GM12878 (cell line): ENCODE measurements at regions not wholly inside any gene's neighbourhood (a gene's known extent, or its start where the extent isn't known, plus 50 kb on each side); places are given as distances from the start of the nearest gene placed in this dataset.

Experiments
- ATAC-seq: fragments of 200-7000 bp; cut with Tn5 transposase; 3 replicates; pipeline ENCODE4 v1.9.1; 2020; ENCODE audit warnings: mild to moderate bottlenecking, moderate library complexity
- BruUV-seq: library from RNA; stranded (reverse); fragments of 400-500 nt; replicated peaks from 2 replicates; lab custom pipeline; 2021; lab: Mats Ljungman, UMichigan
- CTCF ChIA-PET: fragments of 300-600 bp; sonication (Branson Sonifier 250); formaldehyde crosslinking; extraction: SDS; loops from one replicate; lab custom pipeline; 2021; ENCODE audit warnings: inconsistent platforms; lab: Yijun Ruan, JAX
- POLR2A ChIA-PET: fragments of 350-600 bp; formaldehyde crosslinking; extraction: SDS; loops from one replicate; lab custom pipeline; 2021; ENCODE audit warnings: inconsistent platforms; lab: Charles Lee
- RAD21 ChIA-PET: fragments of 300-600 bp; sonication (Branson Sonifier 250); formaldehyde crosslinking; loops from one replicate; lab custom pipeline; 2023; ENCODE audit warnings: antibody characterized with exemption; ENCODE audit not compliant: unreplicated experiment; lab: Charles Lee
- SMC1A ChIA-PET: fragments of 300-600 bp; sonication (Branson Sonifier 250); formaldehyde crosslinking; loops from one replicate; lab custom pipeline; 2023; ENCODE audit not compliant: unreplicated experiment, uncharacterized antibody; lab: Charles Lee
- DNase-seq: peaks from one replicate; pipeline ENCODE4 v3.0.0-alpha.2; 2011; ENCODE audit warnings: low read depth, low spot score
- FAIRE-seq: peaks from 3 replicates; lab custom pipeline; 2011; peaks lifted over from hg19 to GRCh38; lab: Jason Lieb, UNC
- H2AFZ ChIP-seq: 2 replicates; pipeline ENCODE4 v1.6.0; 2011; ENCODE audit warnings: low read depth, low read length, control low read depth; ENCODE audit not compliant: control insufficient read depth
- H3K27ac ChIP-seq: 2 replicates; pipeline ENCODE4 v1.5.1; 2011; ENCODE audit warnings: control low read depth; ENCODE audit not compliant: control insufficient read depth, insufficient read depth
- H3K27me3 ChIP-seq, 2 experiments: replicated peaks in 1 of 2; 2 replicates each; pipeline versions ENCODE4 v1.6.0 to v1.6.1; 2011; ENCODE audit warnings: low read length in 1 of 2; ENCODE audit not compliant: control insufficient read depth in 2 of 2, insufficient read depth in 2 of 2
- H3K36me3 ChIP-seq, 2 experiments: 2 replicates each; pipeline ENCODE4 v1.5.1; 2011; ENCODE audit warnings: low read length in 1 of 2; ENCODE audit not compliant: control insufficient read depth in 2 of 2, insufficient read depth in 2 of 2
- H3K4me1 ChIP-seq: 2 replicates; pipeline ENCODE4 v1.6.1; 2011; ENCODE audit warnings: mild to moderate bottlenecking, low read length, moderate library complexity, mixed read lengths; ENCODE audit not compliant: control insufficient read depth, insufficient read depth
- H3K4me2 ChIP-seq: 2 replicates; pipeline ENCODE4 v1.6.0; 2011; ENCODE audit warnings: control low read depth; ENCODE audit not compliant: control insufficient read depth, insufficient read depth
- H3K4me3 ChIP-seq: fragments of 200-600 bp; sonication (generic); 2 replicates; pipeline ENCODE4 v1.5.1; 2016
- H3K79me2 ChIP-seq: 2 replicates; pipeline ENCODE4 v1.6.0; 2011; ENCODE audit warnings: low read length; ENCODE audit not compliant: control insufficient read depth, insufficient read depth
- H3K9ac ChIP-seq: 2 replicates; pipeline ENCODE4 v1.8.0; 2011; ENCODE audit warnings: low read length, control low read depth, mixed read lengths; ENCODE audit not compliant: control insufficient read depth, insufficient read depth
- H3K9me3 ChIP-seq: replicated peaks from 3 replicates; pipeline ENCODE4 v1.5.1; 2011; ENCODE audit warnings: mild to moderate bottlenecking, low read length; ENCODE audit not compliant: control insufficient read depth, insufficient read depth
- H4K20me1 ChIP-seq: 2 replicates; pipeline ENCODE4 v1.6.0; 2011; ENCODE audit not compliant: control insufficient read depth, insufficient read depth
- BCL11A ChIP-seq: IDR thresholded peaks from 2 replicates; pipeline ENCODE4 v1.6.1; 2011; ENCODE audit warnings: low read depth, low read length
- FOS ChIP-seq: IDR thresholded peaks from 3 replicates; pipeline ENCODE4 v1.6.1; 2011; ENCODE audit warnings: borderline replicate concordance; ENCODE audit not compliant: insufficient read length; ENCODE audit errors: extremely low read depth
- IKZF1 ChIP-seq: fragments of 450-650 bp; conservative IDR thresholded peaks from 2 replicates; pipeline ENCODE4 v1.6.1; 2017; ENCODE audit warnings: antibody characterized with exemption, mild to moderate bottlenecking
- JUND ChIP-seq: IDR thresholded peaks from 2 replicates; pipeline ENCODE4 v1.6.1; 2012; ENCODE audit warnings: low read depth, mild to moderate bottlenecking, low read length, improper control_type of control experiment, moderate library complexity
- KDM1A ChIP-seq: fragments of 200-600 bp; sonication (generic); IDR thresholded peaks from 2 replicates; pipeline ENCODE4 v1.6.1; 2016; ENCODE audit warnings: borderline replicate concordance
- KLF5 ChIP-seq: fragments of 450-650 bp; IDR thresholded peaks from 2 replicates; pipeline ENCODE4 v1.6.1; 2014; ENCODE audit warnings: mild to moderate bottlenecking; ENCODE audit not compliant: partially characterized antibody
- NFXL1 ChIP-seq: fragments of 450-650 bp; IDR thresholded peaks from 2 replicates; pipeline ENCODE4 v1.6.1; 2017; ENCODE audit warnings: antibody characterized with exemption, mild to moderate bottlenecking, borderline replicate concordance
- PML ChIP-seq: IDR thresholded peaks from 2 replicates; pipeline ENCODE4 v1.6.1; 2012; ENCODE audit warnings: low read length, inconsistent platforms
- SREBF1 ChIP-seq: IDR thresholded peaks from 2 replicates; pipeline ENCODE4 v1.6.1; 2012; ENCODE audit warnings: mild to moderate bottlenecking, low read length
- SUPT20H ChIP-seq: IDR thresholded peaks from 2 replicates; pipeline ENCODE4 v1.6.1; 2011; ENCODE audit warnings: low read depth, mild to moderate bottlenecking, low read length, moderate library complexity, borderline replicate concordance; ENCODE audit not compliant: control insufficient read depth
- TARDBP ChIP-seq: IDR thresholded peaks from 2 replicates; pipeline ENCODE4 v1.6.1; 2016; ENCODE audit warnings: borderline replicate concordance
- ZNF217 ChIP-seq: fragments of 450-650 bp; IDR thresholded peaks from 2 replicates; pipeline ENCODE4 v1.6.1; 2017; ENCODE audit warnings: antibody characterized with exemption, mild to moderate bottlenecking
- ZNF384 ChIP-seq: IDR thresholded peaks from 2 replicates; pipeline ENCODE4 v1.6.1; 2012; ENCODE audit warnings: low read depth, mild to moderate bottlenecking, low read length, improper control_type of control experiment, borderline replicate concordance
- WGBS: methylation state at CpG from one replicate; pipeline ENCODE4 v1.1.6; 2016; ENCODE audit warnings: low lambda C conversion rate; ENCODE audit not compliant: insufficient replicate concordance, insufficient coverage; ENCODE audit errors: missing lambda C conversion rate; 5-methylcytosine and 5-hydroxymethylcytosine counted together
- in situ Hi-C: fragments of 300-500 bp; cut with MboI; formaldehyde crosslinking; loops from 9 replicates; pipeline ENCODE4 v1.14.3; 2018; ENCODE audit warnings: mixed read lengths
- intact Hi-C: fragments of 100-400 bp; cut with micrococcal nuclease; formaldehyde crosslinking; loops from one replicate; pipeline ENCODE4 v1.14.2; 2022; ENCODE audit not compliant: unreplicated experiment
- TF ChIP-seq, protein P1 (sequence below): IDR thresholded peaks from 2 replicates; pipeline ENCODE4 v1.6.1; 2012; ENCODE audit warnings: low read length, inconsistent platforms

DNA sequence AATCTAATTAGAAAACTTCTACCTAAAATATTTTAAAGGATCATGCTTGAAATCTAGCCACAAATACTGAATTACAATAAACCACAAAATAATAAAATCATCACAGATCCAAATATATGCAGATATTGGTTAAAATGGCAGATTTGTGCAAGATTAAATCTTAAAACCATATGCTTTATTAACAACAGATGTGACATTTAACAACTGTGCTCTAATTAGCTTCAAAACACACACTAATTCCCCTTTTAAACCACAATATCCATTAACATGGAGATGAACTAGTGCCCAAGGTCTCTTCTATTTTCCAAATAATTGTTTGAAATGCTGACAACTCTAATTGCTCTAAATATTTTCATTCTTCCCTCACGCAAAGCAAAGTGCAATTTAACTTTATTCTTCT is 1530.3 kb downstream of the SI start:
- ChIA-PET CTCF (no interaction called here), POLR2A (no interaction called here), RAD21 (no interaction called here)

DNA sequence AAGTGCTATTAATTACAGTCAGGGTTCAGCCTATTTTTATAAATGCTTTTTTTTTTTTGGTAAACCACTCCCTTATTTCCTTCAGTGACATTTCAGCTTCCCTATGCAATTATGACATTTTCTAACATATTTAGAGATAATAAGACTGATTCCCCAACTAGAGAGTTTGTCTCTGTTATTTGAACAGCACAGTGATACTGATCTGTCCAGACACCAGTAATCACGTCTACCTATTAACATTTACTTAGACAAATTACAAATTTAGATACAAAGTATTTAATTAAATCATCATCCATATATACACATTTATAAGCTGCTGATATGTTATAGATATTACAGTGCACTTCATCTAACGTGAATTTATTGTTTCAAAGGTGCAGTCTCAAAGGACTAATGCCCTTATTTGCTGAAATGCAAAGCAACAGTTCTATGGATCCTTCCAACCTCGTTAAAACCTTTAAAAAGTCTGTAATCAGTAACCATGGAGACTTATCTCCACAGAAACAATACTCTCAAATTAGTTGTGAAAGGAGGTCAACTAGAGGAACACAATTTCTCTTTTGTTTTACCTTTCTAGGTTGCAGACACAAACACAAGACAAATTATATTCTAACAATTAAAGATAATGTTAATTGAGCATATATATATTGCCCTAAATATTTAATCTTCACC is 1531.1 kb downstream of the SI start:
- Histone ChIP-seq H3K4me2 (no peak overlapping the region), H3K9me3 (no peaks in the 10 kb centered on the region), H3K4me3 (no peak overlapping the region), H3K27me3 (no peaks in the 10 kb centered on the region), H3K27ac (no peak overlapping the region), H3K9ac (no peak overlapping the region), H3K79me2 (no peaks in the 10 kb centered on the region), H2AFZ (no peak overlapping the region), H4K20me1 (no peaks in the 10 kb centered on the region)
- BruUV-seq, result no TSS peak
- intact Hi-C loops (no loop called here), in situ Hi-C loops (no loop called here)
- 0% methylated on average over 3 of the region's 3 CpGs for WGBS
- FAIRE-seq, result no peak
- no peak for DNase-seq
- RAD21 ChIA-PET, result no interaction called here
- SMC1A ChIA-PET, result no interaction called here
- CTCF ChIA-PET, result no interaction called here
- no peak for ATAC-seq
- POLR2A ChIA-PET, result no interaction called here
- TF ChIP-seq KLF5, result no peak
- TF ChIP-seq NFXL1, result no peak
- TF ChIP-seq PML, result no peak
- TF ChIP-seq ZNF217, result no peak
- TF ChIP-seq SREBF1, result no peak
- no peak for TF ChIP-seq IKZF1
- TF ChIP-seq, all 136 proteins: peak for 0
- H3K4me1 ChIP-seq, result no peaks in the 10 kb centered on the region
- H3K36me3 ChIP-seq, result no peaks in the 10 kb centered on the region

More for the DNA sequence above, 1530.3 kb downstream of the SI start:
- Histone ChIP-seq H3K36me3 (no peaks in the 10 kb centered on the region), H3K4me2 (no peak overlapping the region)
- intact Hi-C loops, result no loop called here
- TF ChIP-seq KDM1A (no peak), ZNF384 (no peak), FOS (no peak), SUPT20H (no peak), JUND (no peak), BCL11A (no peak), TARDBP (no peak)
- TF ChIP-seq, protein P1, sequence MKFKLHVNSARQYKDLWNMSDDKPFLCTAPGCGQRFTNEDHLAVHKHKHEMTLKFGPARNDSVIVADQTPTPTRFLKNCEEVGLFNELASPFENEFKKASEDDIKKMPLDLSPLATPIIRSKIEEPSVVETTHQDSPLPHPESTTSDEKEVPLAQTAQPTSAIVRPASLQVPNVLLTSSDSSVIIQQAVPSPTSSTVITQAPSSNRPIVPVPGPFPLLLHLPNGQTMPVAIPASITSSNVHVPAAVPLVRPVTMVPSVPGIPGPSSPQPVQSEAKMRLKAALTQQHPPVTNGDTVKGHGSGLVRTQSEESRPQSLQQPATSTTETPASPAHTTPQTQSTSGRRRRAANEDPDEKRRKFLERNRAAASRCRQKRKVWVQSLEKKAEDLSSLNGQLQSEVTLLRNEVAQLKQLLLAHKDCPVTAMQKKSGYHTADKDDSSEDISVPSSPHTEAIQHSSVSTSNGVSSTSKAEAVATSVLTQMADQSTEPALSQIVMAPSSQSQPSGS, result no peak
- TF ChIP-seq, all 136 proteins: peak for 0
- SMC1A ChIA-PET, result no interaction called here
- Histone ChIP-seq H3K27ac (no peak overlapping the region), H3K4me3 (no peak overlapping the region), H4K20me1 (no peaks in the 10 kb centered on the region), H3K27me3 (no peaks in the 10 kb centered on the region), H3K79me2 (no peaks in the 10 kb centered on the region), H3K9ac (no peak overlapping the region), H3K9me3 (no peaks in the 10 kb centered on the region), H3K4me1 (no peaks in the 10 kb centered on the region), H2AFZ (no peak overlapping the region)
- in situ Hi-C loops, result no loop called here
- no peak for ATAC-seq
- BruUV-seq, result no TSS peak
- 0% methylated on average over 1 of the region's 1 CpG for WGBS
- DNase-seq, result no peak
- FAIRE-seq, result no peak
